ENCODE measurements at regions not wholly inside any gene's neighbourhood (a gene's known extent, or its start where the extent isn't known, plus 50 kb on each side); places are given as distances from the start of the nearest gene placed in this dataset.
"Not testable (repeated sequence)": the region's sequence is repeated elsewhere in the genome, so short reads cannot be mapped to it uniquely, and the experiment has no call there.

DNA sequence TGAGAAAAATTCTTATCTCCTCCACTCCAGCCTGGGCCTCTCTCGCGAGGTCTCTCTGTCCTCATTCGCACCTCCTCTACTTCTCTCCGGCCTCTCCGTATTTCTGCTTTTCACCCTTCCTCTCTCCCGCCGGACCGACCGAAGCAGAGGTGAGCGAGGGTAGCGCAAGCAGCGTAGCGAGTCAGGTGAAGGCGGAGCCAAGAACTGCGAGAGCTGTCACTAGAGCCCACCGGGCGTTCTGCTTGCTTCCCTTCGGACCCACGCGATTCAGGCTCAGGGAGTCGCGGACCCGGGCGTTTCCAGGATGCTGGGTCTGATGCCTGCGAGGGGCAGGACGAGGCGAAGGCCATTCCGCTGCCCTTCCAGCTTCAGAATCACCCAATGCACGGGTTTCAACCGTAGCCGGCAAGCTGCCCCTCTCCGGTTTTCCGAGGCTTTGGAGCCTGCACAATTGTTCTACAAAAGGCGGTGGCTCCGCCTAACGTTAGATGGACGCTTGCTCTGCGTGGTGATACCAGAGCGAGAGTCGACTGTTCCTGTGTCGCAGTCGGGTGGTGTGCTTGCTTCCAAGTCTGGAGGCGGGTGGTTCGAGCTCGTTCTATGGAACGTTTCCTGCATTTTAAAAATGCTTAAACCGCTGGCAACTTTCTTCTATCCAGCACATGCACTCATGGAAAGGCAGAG is 310.2 kb downstream of the FAM72C start:
- DNase-seq (no peak), ATAC-seq (no peak)
- intact Hi-C loops (cut with micrococcal nuclease): no loop called here

DNA sequence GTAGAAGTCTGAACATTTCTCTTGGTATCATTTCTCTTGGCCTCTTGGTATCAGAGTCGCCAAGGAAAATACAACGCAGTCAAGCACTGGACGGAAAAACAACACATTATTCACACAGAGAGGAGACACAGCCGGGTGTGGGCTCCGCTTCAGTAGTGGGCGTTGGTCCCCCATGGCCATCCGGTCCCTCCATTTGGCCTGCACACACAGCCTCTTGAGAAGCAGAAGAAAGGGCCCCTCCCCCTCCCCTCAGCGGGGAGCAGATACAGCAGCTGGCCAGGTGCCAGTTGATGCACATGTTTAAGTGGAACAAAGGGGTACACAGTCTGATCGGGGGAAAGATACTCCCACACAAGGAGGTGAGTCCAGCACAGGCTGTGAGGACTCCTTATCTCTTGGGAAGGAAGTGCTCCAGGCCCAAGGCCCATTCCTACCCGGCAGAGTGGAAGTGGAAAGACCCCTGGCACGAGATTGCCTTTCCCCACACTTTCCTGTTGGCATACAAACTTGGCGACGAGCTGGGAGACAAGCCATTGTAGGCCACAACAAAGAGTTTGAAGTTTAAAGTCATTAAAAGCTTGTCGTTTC is 311.3 kb downstream of the FAM72C start:
- intact Hi-C loops (cut with micrococcal nuclease): no loop called here
- DNase-seq (no peak), ATAC-seq (no peak)

DNA sequence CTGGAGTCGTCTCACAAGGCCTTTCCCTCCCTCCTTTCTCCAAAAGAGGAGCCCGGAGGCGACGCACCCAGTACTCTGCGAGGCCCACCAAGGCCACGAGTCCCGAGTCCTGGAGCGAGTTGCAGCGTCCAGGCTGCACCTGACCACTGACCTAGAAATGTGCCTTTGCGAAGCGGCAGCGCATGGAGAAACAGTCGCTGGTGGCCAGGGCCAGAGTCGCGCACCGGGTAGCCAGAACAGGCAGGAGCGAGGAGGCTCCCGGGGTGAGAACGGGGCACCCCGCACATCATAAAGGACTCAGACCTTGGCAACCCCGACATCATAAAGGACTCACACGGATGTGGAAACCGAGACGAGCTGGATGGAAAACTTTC is 318.4 kb downstream of the FAM72C start:
- DNase-seq (no peak), ATAC-seq (no peak)
- intact Hi-C loops (cut with micrococcal nuclease): no loop called here

DNA sequence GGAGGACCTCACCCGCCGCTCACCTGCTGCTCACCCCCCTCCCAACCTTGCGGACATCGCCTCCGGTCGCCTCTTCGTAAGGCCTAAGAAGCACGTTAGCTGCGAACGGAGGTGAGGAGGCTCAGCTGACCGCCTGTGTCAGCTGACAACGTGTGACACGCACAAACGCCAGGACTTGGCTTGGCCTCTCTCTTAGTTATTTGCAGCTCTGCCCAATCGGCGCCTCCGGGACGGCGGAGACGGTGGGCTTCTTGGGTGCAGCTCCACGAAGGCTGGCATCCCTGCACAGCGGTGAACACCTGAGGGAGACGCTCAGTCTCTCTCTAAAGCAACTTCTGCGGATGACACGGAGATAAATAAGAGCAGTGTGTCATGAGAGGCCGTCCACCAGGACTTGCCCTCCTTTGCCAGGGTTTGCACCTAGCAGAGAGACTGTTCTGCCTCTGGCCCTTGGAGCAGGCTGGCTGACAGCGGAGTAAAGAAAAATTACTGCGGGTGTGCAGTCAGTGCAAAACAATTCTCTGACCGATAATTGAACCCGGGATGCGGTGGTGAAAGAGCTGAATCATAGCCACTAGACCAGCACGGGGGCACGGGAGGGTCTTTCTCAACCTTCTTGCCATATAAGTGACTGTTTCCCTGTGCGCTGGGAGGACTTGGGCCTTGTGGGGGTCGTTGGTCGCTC is 318.9 kb downstream of the FAM72C start:
- DNase-seq: no peak
- intact Hi-C loops (cut with micrococcal nuclease): no loop called here
- no peak for ATAC-seq

DNA sequence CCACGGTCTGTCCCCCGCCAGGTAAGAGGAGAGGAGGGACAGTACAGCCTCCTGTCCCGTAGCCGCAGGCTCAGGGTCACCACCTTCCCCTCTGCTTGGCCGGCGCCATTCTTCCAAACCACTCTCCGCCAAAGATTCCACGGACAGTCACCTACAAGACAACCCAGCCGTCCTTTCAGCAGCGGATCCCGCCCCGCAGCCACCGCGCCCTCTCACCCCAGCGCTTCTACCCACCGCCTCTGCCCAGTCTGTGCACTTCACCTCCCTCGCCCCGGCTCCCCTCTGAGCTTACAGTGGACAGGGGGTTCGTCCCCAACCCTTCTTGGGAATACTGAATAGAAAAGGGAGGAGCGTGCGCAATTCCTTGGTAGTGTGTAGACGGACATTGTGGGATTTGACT is 319.6 kb downstream of the FAM72C start:
- intact Hi-C loops (cut with micrococcal nuclease): no loop called here
- no peak for DNase-seq
- no peak for ATAC-seq

DNA sequence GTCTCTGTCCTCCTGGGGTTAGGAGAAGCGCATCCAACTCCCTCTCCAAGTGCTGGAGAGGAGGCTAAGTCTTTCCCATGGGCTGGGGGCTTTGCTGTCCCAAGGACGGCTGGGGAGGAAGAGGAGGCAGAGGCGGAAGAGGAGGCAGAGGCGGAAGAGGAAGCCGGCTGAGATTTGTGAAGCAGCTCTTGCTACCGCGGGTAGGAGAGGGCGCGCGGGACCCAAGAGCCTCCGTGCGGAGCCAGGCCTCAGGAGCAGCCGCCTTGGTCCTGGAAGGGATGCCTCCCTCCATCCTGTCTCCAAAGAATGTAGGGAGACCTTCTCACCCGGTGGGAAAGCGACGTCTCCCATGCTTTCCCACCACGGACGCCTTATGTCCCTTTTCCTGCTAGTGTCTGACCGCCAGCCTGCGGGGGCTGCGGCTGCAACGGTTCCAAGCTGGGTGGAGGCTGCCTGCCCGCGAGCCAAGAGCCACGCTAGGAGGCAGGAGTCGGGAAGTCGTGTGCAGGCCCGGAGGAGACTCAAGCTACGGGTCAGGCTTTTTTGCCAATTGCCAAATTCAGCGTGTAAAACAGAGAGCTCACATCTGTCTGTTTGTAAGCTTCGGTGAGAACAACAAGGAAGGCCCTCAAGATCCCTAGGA is 320.3 kb downstream of the FAM72C start:
- no peak for ATAC-seq
- DNase-seq: no peak
- intact Hi-C loops (cut with micrococcal nuclease): no loop called here

DNA sequence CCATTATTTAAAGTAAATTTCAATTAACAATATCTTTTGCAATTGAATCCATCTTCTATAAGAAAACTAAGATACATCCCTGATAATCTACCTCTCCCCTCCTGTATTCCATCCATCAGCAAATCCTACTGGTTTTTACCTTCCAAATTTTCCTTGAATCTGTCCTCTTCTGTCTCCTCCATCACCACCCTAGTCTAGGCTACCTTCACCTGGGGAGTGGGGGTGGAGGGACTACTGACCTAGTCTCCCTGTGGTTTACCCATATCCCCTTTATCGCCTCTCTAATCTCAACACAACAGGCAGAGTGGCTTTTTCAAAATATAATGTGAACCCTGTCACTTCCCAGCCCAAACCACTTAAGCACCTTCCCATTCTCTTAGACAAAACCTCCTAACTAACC is 327.8 kb downstream of the FAM72C start:
- DNase-seq; intact Hi-C loops (cut with micrococcal nuclease); ATAC-seq: not testable (repeated sequence)

DNA sequence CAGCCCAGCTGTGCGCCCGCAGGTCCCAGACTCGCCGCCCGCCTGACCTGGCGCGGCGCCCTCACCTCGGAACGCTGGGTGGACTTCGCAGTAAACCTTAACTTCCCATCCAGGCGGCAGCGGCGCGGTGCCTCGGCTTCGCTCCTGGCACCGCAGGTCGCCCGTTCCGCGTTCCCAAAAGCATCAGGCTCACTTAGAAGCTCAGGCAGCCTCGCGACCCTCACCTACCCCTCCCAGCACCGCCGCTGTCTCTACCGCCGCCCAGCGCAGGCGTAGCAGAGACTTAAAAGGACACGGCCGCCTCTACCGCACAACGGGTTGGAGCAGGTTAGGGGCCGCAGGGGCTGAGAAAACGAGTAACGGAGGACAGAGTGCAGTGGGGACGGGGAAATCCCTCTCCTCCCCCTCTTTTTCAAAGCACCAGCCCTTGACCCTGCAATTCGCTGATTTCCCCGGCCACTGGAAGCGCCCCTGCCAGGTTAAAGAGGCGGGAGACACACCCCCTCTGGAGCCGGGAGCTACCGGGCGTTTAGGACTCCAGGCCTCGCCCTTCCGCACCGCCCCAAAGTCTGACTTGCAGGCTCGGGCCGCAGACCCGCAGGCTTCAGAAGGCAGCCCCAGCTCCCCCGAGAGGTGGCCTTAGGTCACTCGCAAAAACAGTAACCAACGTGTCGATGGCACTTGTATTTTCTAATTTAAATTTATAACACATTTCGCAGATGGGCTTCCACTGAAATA is 328.5 kb downstream of the FAM72C start:
- DNase-seq (no peak), ATAC-seq (no peak)
- intact Hi-C loops (cut with micrococcal nuclease): no loop called here

DNA sequence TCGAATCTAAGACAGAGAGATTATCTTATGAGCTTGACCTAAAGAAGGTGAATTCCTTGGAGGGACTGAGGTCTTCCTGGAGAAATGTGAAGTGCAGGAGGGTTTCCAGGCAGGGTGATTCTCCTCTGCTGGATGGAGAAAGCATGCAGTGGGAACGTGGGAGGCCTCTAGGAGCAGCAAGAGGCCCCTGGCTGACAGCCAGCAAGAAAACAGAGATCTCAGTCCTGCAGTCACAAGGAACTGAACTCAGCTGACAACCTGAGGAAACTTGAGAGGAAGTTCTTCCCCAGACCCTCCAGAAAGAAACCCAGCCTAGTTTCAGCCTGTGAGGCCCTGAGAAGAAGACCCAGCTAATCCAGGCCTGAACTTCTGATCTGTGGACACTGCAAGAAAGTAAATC is 345.9 kb downstream of the FAM72C start:
- no peak for ATAC-seq
- intact Hi-C loops (cut with micrococcal nuclease): no loop called here
- DNase-seq: no peak

DNA sequence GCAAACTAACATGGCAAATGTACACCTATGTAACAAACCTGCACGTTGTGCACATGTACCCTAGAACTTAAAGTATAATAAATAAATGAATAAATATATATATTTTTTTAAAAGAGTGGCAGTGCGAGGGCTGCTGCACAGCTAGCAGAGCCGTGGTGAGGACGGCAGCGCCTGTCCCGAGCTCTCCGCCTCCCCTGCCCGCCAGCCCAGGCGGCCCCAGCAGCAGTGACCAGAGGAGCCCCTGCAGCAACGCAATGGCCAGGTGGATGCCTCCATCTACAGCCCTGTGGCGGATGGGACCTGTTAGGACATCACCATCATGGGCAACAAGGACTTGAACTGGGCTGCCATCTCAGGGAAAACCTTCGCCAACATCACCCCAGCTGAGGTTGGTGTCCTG is 351.9 kb downstream of the FAM72C start:
- no peak for DNase-seq
- ATAC-seq: no peak
- intact Hi-C loops (cut with micrococcal nuclease): no loop called here

DNA sequence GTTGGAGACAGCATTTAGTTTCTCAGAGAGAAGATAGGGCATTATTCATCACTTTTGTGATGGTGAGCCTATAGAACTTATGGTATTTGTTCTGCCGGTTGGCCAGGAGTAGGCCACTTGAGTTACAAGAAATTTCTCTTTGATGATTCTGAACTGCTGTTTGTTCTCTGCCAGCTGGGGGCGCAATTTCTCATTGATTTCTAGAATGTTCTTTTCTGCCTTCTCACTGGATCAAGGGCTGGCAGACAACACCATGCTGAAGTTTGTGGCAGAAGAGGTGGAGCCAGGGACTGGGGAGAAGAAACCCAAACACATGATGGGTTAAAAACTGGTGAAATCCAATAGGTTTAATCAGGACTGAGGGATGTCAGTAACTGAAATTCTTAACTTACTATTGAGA is 360.6 kb downstream of the FAM72C start:
- ATAC-seq (no peak), DNase-seq (no peak)
- intact Hi-C loops (cut with micrococcal nuclease): no loop called here

DNA sequence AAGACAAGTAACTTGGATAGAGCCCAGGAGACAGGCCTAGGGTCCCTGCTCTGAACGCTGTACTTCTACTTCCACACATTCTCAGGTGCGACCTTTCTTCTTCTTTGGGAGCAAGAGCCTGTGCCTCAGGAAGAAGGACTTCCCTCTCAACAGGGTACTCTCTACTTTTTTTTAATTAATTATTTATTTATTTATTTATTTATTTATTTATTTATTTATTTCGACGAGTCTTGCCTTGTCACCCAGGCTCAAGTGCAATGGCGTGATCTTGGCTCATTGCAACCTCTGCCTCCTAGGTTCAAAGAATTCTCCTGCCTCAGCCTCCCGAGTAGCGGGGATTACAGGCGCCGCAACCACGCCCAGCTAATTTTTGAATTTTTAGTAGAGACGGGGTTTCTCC is 361.6 kb downstream of the FAM72C start:
- intact Hi-C loops (cut with micrococcal nuclease): no loop called here
- DNase-seq (no peak), ATAC-seq (no peak)

DNA sequence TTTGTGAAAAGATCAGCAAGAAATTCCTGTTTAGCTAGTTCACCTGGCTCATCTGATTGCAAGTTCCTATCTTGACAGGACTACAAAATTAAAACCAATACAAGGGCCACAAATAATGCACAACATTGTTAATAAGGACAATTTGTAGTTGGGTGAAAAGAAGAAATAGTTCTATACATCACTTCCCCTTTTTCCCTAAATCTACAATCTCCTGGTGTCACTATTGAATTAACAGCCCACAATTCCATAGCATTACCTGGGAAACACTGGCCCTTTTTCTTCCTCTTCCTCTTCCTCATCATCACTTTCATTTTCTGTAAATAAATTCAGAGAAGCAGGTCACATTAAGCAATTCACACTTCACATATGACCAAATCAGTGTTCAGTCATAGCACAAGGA is 366.9 kb downstream of the FAM72C start:
- intact Hi-C loops (cut with micrococcal nuclease): no loop called here
- ATAC-seq (no peak), DNase-seq (no peak)

DNA sequence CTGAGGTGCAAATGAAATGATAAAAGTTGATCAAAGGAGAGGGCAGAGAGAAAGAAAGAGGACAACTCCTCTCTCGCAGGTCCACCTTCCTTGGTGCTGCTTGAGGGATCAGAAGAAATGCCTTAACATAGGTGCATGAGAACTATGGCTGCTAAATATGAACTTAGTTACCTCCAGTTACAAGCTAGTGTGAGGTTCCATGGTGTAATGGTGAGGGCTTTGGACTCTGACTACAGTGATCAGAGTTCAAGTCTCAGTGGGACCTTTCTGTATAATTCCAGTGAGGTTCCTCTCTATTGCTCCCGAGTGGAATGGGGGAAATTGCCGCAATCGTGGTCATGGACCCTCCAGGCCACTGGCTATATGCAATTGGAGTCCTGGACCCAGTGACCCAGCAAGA is 387.3 kb downstream of the FAM72C start:
- intact Hi-C loops (cut with micrococcal nuclease): no loop called here
- no peak for ATAC-seq
- DNase-seq: no peak

DNA sequence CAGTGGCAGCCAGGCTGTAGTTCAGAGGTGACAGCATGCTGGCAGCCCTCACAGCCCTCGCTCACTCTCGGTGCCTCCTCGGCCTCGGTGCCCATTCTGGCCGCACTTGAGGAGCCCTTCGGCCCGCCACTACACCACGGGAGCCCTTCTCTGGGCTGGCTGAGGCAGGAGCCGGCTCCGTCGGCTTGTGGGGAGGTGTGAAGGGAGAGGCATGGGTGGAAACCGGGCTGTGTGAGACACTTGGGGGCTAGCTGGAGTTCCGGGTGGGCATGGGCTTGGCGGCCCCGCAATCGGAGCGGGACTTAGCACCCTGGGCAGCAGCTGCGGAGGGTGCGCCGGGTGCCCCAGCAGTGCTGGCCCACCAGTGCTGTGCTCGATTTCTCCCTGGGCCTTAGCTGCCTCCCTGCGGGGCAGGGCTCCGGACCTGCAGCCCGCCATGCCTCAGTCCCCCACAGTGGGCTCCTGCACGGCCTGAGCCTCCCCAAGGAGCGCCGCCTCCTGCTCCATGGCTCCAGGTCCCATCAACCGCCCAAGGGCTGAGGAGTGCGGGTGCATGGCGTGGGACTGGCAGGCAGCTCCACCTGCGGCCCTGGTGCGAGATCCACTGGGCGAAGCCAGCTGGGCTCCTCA is 396.8 kb downstream of the FAM72C start:
- ATAC-seq: no peak
- no peak for DNase-seq
- intact Hi-C loops (cut with micrococcal nuclease): no loop called here

DNA sequence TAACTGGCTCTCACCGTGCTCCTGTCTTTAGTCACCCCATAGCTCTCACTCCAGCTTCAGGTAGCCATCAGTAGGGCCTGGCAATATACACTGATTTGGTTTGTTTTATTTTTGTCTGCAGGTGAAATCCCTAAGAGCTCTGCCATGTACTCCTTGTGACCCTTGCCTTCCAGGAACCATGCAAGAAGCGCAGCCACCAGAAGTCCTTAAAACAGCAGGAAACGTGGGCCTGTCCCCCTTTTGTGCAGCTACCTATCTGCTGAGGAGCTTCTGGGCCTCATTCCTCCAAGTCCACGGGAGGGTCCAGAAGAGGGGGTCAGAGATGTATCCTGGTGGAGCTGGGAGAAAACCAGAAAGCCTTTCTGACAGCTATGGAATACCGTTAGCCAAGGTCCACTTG is 399.1 kb downstream of the FAM72C start:
- DNase-seq; intact Hi-C loops (cut with micrococcal nuclease); ATAC-seq: not testable (repeated sequence)

DNA sequence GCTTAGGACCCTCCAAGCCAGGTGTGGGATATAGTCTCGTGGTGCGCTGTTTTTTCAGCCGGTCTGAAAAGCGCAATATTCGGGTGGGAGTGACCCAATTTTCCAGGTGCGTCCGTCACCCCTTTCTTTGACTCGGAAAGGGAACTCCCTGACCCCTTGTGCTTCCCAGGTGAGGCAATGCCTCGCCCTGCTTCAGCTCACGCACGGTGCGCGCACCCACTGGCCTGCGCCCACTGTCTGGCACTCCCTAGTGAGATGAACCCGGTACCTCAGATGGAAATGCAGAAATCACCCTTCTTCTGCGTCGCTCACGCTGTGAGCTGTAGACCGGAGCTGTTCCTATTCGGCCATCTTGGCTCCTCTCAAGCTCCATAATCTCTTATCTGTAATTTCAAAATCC is 408.0 kb downstream of the FAM72C start:
- intact Hi-C loops (cut with micrococcal nuclease); ATAC-seq; DNase-seq: not testable (repeated sequence)

DNA sequence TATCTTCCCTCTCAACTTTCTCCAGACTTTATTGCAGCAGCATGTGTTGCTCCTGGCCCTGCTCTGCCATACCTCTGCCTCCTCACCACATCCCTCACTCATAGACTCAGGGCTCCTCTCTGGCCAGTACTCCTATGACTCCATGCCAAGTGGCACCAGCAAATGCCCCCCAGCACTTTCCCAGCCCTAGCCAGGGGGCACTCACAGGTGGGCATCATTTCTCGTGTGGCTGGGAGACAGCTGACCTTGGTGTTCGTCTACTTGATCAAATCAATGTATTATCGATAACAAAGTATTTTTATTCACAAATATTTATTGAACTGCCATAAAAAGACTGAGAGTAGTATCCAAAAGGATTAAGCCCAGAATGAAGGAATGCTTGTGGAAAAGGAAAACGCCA is 418.2 kb downstream of the FAM72C start:
- intact Hi-C loops (cut with micrococcal nuclease): no loop called here
- DNase-seq (no peak), ATAC-seq (no peak)

DNA sequence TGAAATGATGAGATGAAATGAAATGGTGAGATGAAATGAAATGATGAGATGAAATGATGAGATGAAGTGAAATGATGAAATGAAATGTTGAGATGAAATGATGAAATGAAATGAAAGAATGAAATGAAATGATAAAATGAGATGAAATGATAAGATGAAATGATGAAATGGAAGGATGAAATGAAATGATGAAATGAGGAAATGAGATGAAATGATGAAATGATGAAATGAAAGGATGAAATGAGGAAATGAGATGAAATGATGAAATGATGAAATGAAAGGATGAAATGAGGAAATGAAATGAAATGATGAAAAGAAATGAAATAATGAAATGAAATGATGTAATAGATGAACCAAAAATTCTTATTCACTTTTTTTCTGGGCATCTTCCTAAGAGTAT is 467.1 kb downstream of the FAM72C start:
- DNase-seq; ATAC-seq; intact Hi-C loops (cut with micrococcal nuclease): not testable (repeated sequence)
